GM12891 (cell line): ENCODE measurements at regions not wholly inside any gene's neighbourhood (a gene's known extent, or its start where the extent isn't known, plus 50 kb on each side); places are given as distances from the start of the nearest gene placed in this dataset.

Source experiments
- PAX5 ChIP-seq: IDR thresholded peaks from 2 replicates; pipeline ENCODE4 v1.6.1; 2011; ENCODE audit warnings: low read length, moderate library complexity, mild to moderate bottlenecking; ENCODE audit not compliant: insufficient read depth, severe bottlenecking
- POLR2A ChIP-seq: IDR thresholded peaks from 2 replicates; pipeline ENCODE4 v1.6.1; 2011; ENCODE audit warnings: low read depth, low read length, control low read depth
- POLR2AphosphoS5 ChIP-seq: IDR thresholded peaks from 2 replicates; pipeline ENCODE4 v1.6.1; 2011; ENCODE audit warnings: low read depth, low read length, control low read depth
- TAF1 ChIP-seq: IDR thresholded peaks from 2 replicates; pipeline ENCODE4 v1.6.1; 2011; ENCODE audit warnings: low read depth, low read length, control low read depth

GRCh38 chr3:161875483-161875882 is 378.9 kb downstream of the OTOL1 start:
- TF ChIP-seq POLR2A (no peak), TAF1 (no peak), POLR2AphosphoS5 (no peak), PAX5 (no peak)
